HG03175 (cell line): ENCODE measurements at regions not wholly inside any gene's neighbourhood (a gene's known extent, or its start where the extent isn't known, plus 50 kb on each side); places are given as distances from the start of the nearest gene placed in this dataset.
"Not testable (repeated sequence)": the region's sequence is repeated elsewhere in the genome, so short reads cannot be mapped to it uniquely, and the experiment has no call there.

Source experiments
- ATAC-seq: cut with Tn5 transposase; IDR thresholded peaks from one replicate; pipeline ENCODE4 v1.9.1; 2021; ENCODE audit warnings: mild to moderate bottlenecking, moderate library complexity; ENCODE audit not compliant: unreplicated experiment

DNA sequence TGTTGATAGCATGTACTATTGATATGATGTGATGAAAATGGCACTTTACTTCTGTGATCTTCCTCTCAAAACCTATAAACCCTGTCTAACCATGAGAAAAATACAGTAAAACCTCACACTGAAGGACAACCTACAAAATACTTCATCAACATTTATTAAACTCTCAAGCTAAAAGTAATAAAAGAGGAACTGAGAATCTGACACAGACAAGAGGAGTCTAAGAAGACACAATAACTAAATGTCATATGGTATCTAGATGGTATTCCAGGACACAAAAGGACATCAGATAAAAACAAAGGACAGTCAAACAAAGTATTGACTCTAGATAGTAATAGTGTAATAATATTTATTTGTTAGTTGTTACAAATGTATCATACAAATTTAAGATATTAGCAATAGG lies 655.3 kb downstream of the SH3BGRL start:
- no peak for ATAC-seq

DNA sequence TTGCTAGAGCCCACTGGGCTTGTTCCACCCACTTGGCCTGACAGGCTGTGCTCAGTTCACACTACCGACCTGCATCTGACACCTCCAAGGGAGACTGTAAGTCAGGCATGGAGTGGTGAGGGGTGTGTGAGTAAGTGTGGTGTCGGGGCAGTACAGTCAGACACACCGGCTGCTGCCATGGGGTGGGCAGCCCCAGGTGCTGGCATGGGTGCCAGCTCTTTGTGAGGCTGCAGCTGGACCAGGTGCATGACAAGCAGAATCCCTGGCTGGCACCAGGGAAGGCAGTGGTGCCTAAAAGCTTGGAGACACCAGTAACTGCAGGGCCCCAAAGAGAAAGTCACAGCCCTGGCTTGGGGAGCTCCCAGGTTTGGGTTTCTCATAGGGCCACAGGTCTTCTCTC lies 665.0 kb downstream of the SH3BGRL start:
- ATAC-seq: no peak

DNA sequence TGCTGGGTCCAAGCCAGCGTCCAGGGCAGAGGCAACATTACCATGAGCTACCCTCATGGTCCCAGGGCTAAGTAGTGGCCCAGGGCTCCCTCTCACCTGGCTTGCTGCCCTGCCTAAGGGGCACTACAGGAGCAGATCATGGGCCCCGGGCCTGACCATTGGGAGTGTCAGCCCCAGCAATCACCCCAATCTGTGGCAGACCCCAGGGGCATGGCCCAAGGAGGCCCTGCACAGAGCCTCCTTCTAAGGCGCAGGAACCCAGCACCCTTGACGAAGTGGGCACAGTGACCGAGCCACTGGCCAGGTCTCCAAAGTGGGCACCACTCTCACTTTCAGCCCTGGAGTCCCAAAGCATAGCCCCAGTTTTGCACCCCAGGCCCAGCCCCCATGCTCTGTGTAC lies 667.1 kb downstream of the SH3BGRL start:
- no peak for ATAC-seq

GRCh38 chrX:81874807-81875206 lies 672.9 kb downstream of the SH3BGRL start:
- no peak for ATAC-seq

- ATAC-seq: no peak
These were observed 673.9 kb downstream of the SH3BGRL start for GRCh38 chrX:81875800-81876199.

DNA sequence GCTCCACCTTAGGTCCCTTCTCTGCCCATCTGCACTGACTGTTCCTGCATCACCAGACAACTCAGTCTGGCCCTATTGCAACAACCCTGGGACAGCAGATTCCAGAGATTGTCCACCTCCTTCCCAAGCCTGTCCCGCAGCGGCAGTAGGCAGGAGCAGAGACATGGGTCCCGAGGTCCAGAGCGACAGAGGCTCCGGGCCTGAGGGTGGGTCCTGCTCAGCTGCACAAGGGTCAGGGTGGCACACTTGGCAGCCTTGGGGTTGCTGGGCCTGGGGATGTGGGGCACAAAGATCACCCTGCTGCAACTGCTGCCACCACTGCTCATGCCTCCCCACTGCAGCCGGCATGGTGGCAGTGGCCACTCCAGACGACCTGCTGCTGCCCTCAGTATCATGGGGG lies 674.5 kb downstream of the SH3BGRL start:
- no peak for ATAC-seq

DNA sequence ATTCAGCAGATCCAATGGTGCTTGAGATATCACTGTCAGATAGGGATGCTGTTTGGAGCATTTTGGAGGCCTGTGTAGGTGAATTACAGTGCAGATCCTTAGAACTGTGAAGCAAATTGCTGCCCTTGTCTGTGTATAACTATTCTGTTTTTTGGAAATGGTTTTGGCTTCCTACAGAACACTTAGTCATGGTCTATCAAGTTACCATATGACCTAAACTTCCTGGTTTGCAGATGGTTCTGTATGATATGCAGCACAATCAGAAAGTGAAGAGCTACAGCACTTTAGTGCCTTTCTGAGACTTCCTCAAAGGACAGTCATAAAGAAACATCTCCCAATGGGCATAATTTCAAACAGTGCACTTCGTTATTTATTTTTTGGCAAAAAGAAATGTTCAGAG lies 688.6 kb downstream of the SH3BGRL start:
- ATAC-seq: no peak

- ATAC-seq: no peak
These were observed 698.6 kb downstream of the SH3BGRL start for GRCh38 chrX:81900522-81900921.

GRCh38 chrX:81925812-81926211 lies 723.9 kb downstream of the SH3BGRL start:
- ATAC-seq: no peak

DNA sequence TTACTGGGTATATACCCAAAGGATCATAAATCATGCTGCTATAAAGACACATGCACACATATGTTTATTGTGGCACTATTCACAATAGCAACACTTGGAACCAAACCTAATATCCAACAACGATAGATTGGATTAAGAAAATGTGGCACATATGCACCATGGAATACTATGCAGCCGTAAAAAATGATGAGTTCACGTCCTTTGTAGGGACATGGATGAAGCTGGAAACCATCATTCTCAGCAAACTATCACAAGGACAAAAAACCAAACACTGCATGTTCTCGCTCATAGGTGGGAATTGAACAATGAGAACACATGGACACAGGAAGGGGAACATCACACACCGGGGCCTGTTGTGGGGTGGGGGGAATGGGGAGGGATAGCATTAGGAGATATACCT lies 744.0 kb downstream of the SH3BGRL start:
- not testable (repeated sequence) for ATAC-seq

GRCh38 chrX:81957318-81957717 lies 755.4 kb downstream of the SH3BGRL start:
- no peak for ATAC-seq

GRCh38 chrX:81957900-81958545 lies 756.1 kb downstream of the SH3BGRL start:
- no peak for ATAC-seq

GRCh38 chrX:81959964-81960363 lies 758.1 kb downstream of the SH3BGRL start:
- no peak for ATAC-seq

DNA sequence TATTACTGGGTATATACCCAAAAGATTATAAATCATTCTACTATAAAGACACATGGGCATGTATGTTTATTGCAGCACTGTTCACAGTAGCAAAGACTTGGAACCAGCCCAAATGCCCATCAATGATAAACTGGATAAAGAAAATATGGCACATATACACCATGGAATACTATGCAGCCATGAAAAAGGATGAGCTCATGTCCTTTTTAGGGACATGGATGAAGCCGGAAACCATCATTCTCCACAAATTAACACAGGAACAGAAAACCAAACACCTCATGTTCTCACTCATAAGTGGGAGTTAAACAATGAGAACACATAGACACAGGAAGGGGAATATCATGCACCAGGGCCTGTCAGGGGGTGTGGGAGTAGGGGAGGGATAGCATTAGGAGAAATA lies 772.5 kb downstream of the SH3BGRL start:
- not testable (repeated sequence) for ATAC-seq

GRCh38 chrX:81979806-81980515 lies 778.1 kb downstream of the SH3BGRL start:
- no peak for ATAC-seq

- not testable (repeated sequence) for ATAC-seq
These were observed 785.3 kb downstream of the SH3BGRL start for GRCh38 chrX:81987217-81987616.

DNA sequence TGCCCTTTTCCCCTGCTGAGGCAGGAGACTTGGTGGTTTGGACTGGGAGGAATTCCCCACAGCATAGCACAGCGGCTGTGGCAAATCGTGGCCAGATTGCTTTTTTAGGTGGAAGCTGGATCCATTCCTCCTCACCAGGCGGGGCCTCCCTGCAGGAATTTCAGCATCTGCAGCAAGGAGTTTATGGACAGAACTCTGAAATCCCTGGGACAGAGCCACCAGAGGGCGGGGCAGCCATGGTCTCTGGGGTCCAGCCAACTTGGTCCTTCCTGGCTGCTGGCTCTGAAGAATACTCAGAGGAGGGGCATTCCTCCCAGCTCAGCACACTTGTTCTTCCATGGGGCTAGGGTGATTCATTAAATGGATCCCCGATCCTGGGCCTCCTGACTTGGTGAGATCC lies 794.3 kb downstream of the SH3BGRL start:
- no peak for ATAC-seq

- no peak for ATAC-seq
These were observed 827.8 kb downstream of the SH3BGRL start for GRCh38 chrX:82029571-82030218.

DNA sequence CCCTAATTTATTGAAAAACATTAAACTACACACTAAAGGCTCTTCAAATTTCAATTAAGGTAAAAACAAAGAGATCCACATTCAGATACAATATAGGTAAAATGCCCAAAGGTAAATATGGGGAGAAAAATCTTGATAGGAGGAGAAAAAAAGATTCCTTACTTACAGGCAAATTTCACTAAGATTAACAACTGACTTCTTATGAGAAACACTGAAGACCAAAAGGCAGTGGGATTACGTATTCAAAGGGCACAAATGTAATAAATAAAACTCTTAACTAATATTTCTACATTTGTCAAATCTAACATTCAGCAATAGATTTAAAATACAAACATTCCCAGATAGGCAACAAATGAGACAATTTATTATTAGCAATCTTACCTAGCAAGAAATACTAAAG lies 829.3 kb downstream of the SH3BGRL start:
- ATAC-seq: no peak

- ATAC-seq: no peak
These were observed 836.9 kb downstream of the SH3BGRL start for GRCh38 chrX:82038793-82039192.

DNA sequence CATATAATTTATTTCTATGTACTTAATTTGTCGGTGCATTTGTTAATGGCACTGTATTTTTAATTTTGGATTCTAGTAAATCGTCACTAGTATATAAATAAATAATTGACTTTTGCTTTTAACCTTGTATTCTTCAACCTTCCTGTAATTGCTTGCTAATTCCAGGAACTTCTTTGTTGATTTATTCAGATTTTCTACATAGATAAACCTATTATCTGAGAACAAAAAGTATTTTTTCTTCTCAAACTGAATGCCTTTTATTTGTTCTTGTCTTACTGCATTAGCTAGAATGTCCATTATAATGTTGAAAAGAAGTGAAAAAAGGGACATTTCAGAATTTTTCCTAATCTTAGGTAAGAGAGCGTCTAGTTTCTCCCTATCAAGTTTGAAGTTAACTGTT lies 839.1 kb downstream of the SH3BGRL start:
- no peak for ATAC-seq

DNA sequence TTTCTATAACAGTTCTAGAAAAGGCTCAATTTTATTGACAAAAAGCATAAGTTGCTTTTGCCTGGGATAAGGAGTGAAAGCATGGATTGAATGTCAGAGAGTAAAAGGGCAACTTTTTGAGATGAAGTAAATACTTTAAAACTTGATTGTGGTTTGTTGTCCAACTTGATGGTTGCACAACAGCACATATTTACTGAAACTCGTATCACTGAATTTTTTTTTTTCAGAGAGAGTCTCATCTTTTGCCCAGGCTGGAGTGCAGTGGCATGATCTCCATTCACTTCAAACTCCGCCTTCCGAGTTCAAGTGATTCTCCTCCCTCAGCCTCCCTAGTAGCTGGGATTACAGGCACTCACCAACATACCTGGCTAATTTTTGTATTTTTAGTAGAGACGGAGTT lies 856.8 kb downstream of the SH3BGRL start:
- no peak for ATAC-seq
